DMS 273 (cell line): ENCODE measurements at regions not wholly inside any gene's neighbourhood (a gene's known extent, or its start where the extent isn't known, plus 50 kb on each side); places are given as distances from the start of the nearest gene placed in this dataset.

Experiments
- DNase-seq: peaks from one replicate; lab custom pipeline; 2025; ENCODE audit not compliant: unreplicated experiment; lab: John Stamatoyannopoulos, UW

- no peak for DNase-seq
Observed at GRCh38 chr14:97748616-97749015, 951.4 kb downstream of the VRK1 start.

- no peak for DNase-seq
Observed at GRCh38 chr14:97757491-97757890, 960.3 kb downstream of the VRK1 start.

- DNase-seq: no peak
Observed at GRCh38 chr14:97760050-97760449, 962.9 kb downstream of the VRK1 start.

- DNase-seq: no peak
Observed at GRCh38 chr14:97762386-97762785, 965.2 kb downstream of the VRK1 start.

- no peak for DNase-seq
Observed at GRCh38 chr14:97771340-97772045, 974.3 kb downstream of the VRK1 start.

GRCh38 chr14:97773598-97773997 lies 976.4 kb downstream of the VRK1 start:
- no peak for DNase-seq

- DNase-seq: no peak
Observed at GRCh38 chr14:97776890-97777558, 979.8 kb downstream of the VRK1 start.

GRCh38 chr14:97777622-97778355 lies 980.6 kb downstream of the VRK1 start:
- DNase-seq: no peak

- no peak for DNase-seq
Observed at GRCh38 chr14:97779140-97779539, 982.0 kb downstream of the VRK1 start.

- DNase-seq: no peak
Observed at GRCh38 chr14:97780804-97781203, 983.6 kb downstream of the VRK1 start.

GRCh38 chr14:97781961-97782360 lies 984.8 kb downstream of the VRK1 start:
- no peak for DNase-seq

- no peak for DNase-seq
Observed at GRCh38 chr14:97782871-97783414, 985.8 kb downstream of the VRK1 start.

GRCh38 chr14:97785495-97785894 lies 988.3 kb downstream of the VRK1 start:
- no peak for DNase-seq

- no peak for DNase-seq
Observed at GRCh38 chr14:97788364-97788763, 991.2 kb downstream of the VRK1 start.

GRCh38 chr14:97788846-97789526 lies 991.8 kb downstream of the VRK1 start:
- DNase-seq: no peak

- no peak for DNase-seq
Observed at GRCh38 chr14:97791072-97791471, 993.9 kb downstream of the VRK1 start.

GRCh38 chr14:97791906-97792305 lies 994.7 kb downstream of the VRK1 start:
- no peak for DNase-seq

GRCh38 chr14:97796511-97796910 lies 999.3 kb downstream of the VRK1 start:
- no peak for DNase-seq

GRCh38 chr14:97798176-97798575 lies 1001.0 kb downstream of the VRK1 start:
- DNase-seq: no peak

GRCh38 chr14:97802430-97803373 lies 1005.5 kb downstream of the VRK1 start:
- DNase-seq: no peak
